Testis (tissue), 2 donors: ENCODE measurements at regions not wholly inside any gene's neighbourhood (a gene's known extent, or its start where the extent isn't known, plus 50 kb on each side); places are given as distances from the start of the nearest gene placed in this dataset.

ENCODE experiments used
- DNase-seq: peaks from one replicate; pipeline ENCODE4 v3.0.0-alpha.2; 2019
- H3K27ac ChIP-seq, 2 donors: fragments of 200-600 bp; sonication (generic); one replicate each; pipeline ENCODE4 v1.5.1; 2019
- H3K27me3 ChIP-seq: fragments of 200-600 bp; sonication (generic); one replicate; pipeline ENCODE4 v1.5.1; 2019
- H3K36me3 ChIP-seq: fragments of 200-600 bp; sonication (generic); one replicate; pipeline ENCODE4 v1.5.1; 2017; ENCODE audit warnings: low read depth; ENCODE audit errors: missing control alignments
- H3K4me1 ChIP-seq: fragments of 200-600 bp; sonication (generic); one replicate; pipeline ENCODE4 v1.5.1; 2019
- H3K4me3 ChIP-seq, 2 donors: fragments of 200-600 bp; sonication (generic); one replicate each; pipeline ENCODE4 v1.5.1; 2017 to 2019
- H3K9me3 ChIP-seq: fragments of 200-600 bp; sonication (generic); one replicate; pipeline ENCODE4 v1.5.1; 2017
- POLR2A ChIP-seq: fragments of 450-650 bp; IDR thresholded peaks from one replicate; pipeline ENCODE4 v1.6.1; 2017; ENCODE audit warnings: antibody characterized with exemption, mild to moderate bottlenecking, moderate library complexity
- WGBS, 2 donors: methylation state at CpG; one replicate each; pipeline ENCODE4 v1.1.5; 2018; 5-methylcytosine and 5-hydroxymethylcytosine counted together
- intact Hi-C: fragments of 100-400 bp; cut with DNase I; formaldehyde crosslinking; loops from one replicate; pipeline ENCODE4 v1.15.1; 2023; ENCODE audit warnings: low total_unique reads
- TF ChIP-seq, protein P1 (sequence below), 3 experiments: fragments of 450-650 bp in 2 of 3; fragments of 200-600 bp in 1 of 3; sonication (generic) in 1 of 3; IDR thresholded peaks; one replicate each; pipeline ENCODE4 v1.5.1; 2016 to 2019; ENCODE audit warnings: antibody characterized with exemption in 3 of 3, mild to moderate bottlenecking in 2 of 3, moderate library complexity in 1 of 3

DNA sequence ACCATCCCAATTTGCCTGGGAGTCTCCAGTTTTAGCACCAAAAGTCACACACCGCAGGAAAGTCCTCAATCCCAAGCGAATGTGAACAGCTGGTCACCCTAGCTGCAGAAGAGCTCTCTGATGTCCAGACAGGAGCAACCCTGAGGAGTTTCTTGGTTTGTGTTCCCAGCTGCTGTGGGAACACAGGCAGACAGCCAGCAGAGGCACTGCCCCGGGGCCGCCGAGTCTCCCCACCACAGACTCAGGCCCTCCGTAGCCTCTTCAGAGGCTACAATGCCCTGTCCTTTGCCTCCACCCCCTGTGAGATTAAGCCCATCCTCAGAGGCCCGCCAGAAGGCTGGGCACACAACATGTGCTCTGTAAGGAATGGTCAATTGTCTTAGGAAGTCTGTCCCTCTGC lies 111.5 kb downstream of the TTC32 start:
- 62 to 63% methylated on average over 5 to 7 of the region's 7 CpGs for WGBS, 2 donors
- H3K9me3 ChIP-seq: no peaks in the 10 kb centered on the region
- intact Hi-C loops: no loop called here
- no peak overlapping the region for H3K4me3 ChIP-seq
- no peak for DNase-seq
- no peak for TF ChIP-seq POLR2A
- TF ChIP-seq, protein P1, sequence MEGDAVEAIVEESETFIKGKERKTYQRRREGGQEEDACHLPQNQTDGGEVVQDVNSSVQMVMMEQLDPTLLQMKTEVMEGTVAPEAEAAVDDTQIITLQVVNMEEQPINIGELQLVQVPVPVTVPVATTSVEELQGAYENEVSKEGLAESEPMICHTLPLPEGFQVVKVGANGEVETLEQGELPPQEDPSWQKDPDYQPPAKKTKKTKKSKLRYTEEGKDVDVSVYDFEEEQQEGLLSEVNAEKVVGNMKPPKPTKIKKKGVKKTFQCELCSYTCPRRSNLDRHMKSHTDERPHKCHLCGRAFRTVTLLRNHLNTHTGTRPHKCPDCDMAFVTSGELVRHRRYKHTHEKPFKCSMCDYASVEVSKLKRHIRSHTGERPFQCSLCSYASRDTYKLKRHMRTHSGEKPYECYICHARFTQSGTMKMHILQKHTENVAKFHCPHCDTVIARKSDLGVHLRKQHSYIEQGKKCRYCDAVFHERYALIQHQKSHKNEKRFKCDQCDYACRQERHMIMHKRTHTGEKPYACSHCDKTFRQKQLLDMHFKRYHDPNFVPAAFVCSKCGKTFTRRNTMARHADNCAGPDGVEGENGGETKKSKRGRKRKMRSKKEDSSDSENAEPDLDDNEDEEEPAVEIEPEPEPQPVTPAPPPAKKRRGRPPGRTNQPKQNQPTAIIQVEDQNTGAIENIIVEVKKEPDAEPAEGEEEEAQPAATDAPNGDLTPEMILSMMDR (IDR thresholded peaks at IDR 0.05): no peak
- H3K27me3 ChIP-seq: no peaks in the 10 kb centered on the region
- H3K36me3 ChIP-seq: no peaks in the 10 kb centered on the region
- H3K27ac ChIP-seq: no peak overlapping the region
- H3K4me1 ChIP-seq: no peaks in the 10 kb centered on the region

DNA sequence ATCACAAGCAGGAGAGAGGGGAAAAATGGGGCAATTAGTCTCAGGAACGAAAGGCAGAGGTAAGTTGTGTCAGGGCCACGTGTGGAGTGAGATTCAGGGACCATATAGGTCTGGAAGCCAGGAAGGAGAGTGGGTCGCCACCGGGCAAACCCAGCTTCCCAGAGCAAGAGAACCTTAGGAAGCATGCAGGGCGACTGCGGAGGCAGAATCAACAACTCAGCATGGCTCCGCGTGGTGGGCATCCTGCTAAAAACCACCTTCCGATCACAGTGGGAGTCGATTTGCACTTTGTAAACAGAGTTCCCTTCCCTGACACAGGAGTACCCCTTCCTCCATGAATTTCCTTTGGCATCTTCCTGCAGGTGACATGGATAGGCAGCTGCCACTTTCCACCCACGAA lies 114.6 kb downstream of the TTC32 start:
- WGBS, 2 donors: 78 to 84% methylated on average over 11 of the region's 11 CpGs
- no peak overlapping the region for H3K4me3 ChIP-seq
- H3K27ac ChIP-seq: no peak overlapping the region
- no peaks in the 10 kb centered on the region for H3K36me3 ChIP-seq
- H3K9me3 ChIP-seq: no peaks in the 10 kb centered on the region
- TF ChIP-seq, protein P1 (IDR thresholded peaks at IDR 0.05): no peak
- no peak for TF ChIP-seq POLR2A
- intact Hi-C loops: no loop called here
- H3K27me3 ChIP-seq: no peaks in the 10 kb centered on the region
- no peak for DNase-seq
- no peaks in the 10 kb centered on the region for H3K4me1 ChIP-seq

DNA sequence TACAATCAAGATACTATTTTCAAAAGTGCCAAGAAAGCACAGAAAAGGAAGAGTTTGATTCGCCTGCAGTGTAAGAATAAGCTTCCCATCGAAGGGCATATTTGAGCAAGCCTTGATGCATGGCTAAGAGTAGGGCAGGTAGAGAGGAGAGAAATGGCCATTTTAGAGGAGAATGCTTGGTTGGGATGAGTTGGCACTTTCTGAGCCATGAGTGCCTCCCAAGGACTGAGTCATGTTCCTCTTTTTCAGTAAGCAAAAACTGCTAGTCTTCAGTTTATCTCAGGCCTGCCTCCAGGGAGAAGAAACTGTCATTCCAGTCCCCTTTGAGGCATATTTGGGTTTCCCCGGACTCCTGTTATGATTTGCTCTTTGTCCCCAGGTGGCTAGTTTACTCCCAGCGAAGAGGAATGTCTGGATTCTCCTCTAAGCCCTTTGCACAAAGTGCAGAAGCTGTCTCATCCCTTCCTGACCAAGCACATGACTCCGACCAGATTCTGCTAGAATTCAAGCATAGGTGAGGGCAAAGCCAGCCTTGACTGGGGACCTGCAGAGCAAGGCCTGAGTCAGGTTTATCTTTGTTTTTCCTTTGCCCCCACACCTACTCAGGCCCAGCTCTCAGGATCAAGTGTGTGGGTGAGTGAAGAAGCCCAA lies 115.2 kb downstream of the TTC32 start:
- TF ChIP-seq, protein P1 (IDR thresholded peaks at IDR 0.05): no peak
- TF ChIP-seq POLR2A: no peak
- H3K4me3 ChIP-seq: no peak overlapping the region
- no peak overlapping the region for H3K27ac ChIP-seq
- intact Hi-C loops: no loop called here
- no peaks in the 10 kb centered on the region for H3K36me3 ChIP-seq
- WGBS, 2 donors: 88 to 89% methylated on average over 5 of the region's 5 CpGs
- H3K4me1 ChIP-seq: no peaks in the 10 kb centered on the region
- no peaks in the 10 kb centered on the region for H3K9me3 ChIP-seq
- no peaks in the 10 kb centered on the region for H3K27me3 ChIP-seq
- DNase-seq: no peak

DNA sequence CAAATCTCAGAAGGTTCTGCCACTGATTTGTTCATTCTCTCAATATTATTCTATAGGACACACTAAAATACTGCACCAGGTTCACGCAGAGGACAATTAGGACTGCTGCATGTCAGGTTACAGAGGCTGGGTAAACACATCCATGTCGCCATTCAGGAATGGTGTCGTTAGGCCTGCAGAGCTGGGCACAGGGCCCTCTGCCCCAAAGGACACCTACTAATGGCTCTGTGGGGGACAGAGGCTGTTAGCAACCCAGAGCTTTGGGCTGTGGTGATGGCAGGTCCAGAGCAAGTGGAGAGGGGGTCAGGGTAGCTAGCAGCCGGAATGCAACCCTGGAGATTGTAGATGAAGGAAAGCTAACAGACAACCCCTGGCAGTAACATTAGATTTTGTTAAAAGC lies 115.9 kb downstream of the TTC32 start:
- Histone ChIP-seq H3K9me3 (no peaks in the 10 kb centered on the region), H3K4me1 (no peaks in the 10 kb centered on the region), H3K4me3 (no peak overlapping the region), H3K27ac (no peak overlapping the region), H3K36me3 (no peaks in the 10 kb centered on the region), H3K27me3 (no peaks in the 10 kb centered on the region)
- intact Hi-C loops: no loop called here
- no peak for DNase-seq
- TF ChIP-seq, protein P1 (IDR thresholded peaks at IDR 0.05): no peak
- WGBS, 2 donors: 92 to 93% methylated on average over 4 of the region's 4 CpGs

- Histone ChIP-seq H3K27ac (no peak overlapping the region), H3K9me3 (no peaks in the 10 kb centered on the region), H3K4me1 (no peaks in the 10 kb centered on the region), H3K4me3 (no peak overlapping the region), H3K36me3 (no peaks in the 10 kb centered on the region), H3K27me3 (no peaks in the 10 kb centered on the region)
- TF ChIP-seq, protein P1 (IDR thresholded peaks at IDR 0.05): no peak
- no peak for DNase-seq
- intact Hi-C loops: no loop called here
- WGBS, 2 donors: 92 to 93% methylated on average over 7 of the region's 7 CpGs
Measured at GRCh38 chr2:19785447-19785846, 116.3 kb downstream of the TTC32 start.
